ENCODE measurements at regions not wholly inside any gene's neighbourhood (a gene's known extent, or its start where the extent isn't known, plus 50 kb on each side); places are given as distances from the start of the nearest gene placed in this dataset.
"Not testable (repeated sequence)": the region's sequence is repeated elsewhere in the genome, so short reads cannot be mapped to it uniquely, and the experiment has no call there.

- no peak for DNase-seq (ENCODE audit: low spot score)
Observed at GRCh38 chr2:13401312-13401711, 684.6 kb downstream of the TRIB2 start.

- no peak for DNase-seq (ENCODE audit: low spot score)
Observed at GRCh38 chr2:13413989-13414388, 697.3 kb downstream of the TRIB2 start.

DNA sequence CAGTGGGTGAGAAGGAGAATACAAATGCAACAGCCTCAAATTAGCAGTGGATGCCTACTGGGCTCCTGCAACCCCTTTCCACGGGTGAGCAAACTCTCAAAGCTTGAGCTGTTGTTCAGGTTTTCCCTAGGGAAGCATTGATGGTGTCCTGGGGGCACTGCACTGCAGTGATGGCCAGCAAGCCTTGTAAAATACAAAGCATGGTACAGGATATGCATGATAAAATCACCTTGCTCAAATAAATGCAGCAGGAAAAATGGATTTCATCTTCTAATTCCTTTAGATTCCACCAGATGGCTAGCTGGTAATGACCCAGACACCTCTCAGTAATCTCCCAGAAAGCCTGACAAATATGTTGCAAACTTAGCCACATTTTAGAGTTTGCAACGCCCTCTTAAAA lies 698.2 kb downstream of the TRIB2 start:
- DNase-seq (ENCODE audit: low spot score), result no peak

- DNase-seq (ENCODE audit: low spot score), result no peak
Observed at GRCh38 chr2:13433954-13434353, 717.2 kb downstream of the TRIB2 start.

DNA sequence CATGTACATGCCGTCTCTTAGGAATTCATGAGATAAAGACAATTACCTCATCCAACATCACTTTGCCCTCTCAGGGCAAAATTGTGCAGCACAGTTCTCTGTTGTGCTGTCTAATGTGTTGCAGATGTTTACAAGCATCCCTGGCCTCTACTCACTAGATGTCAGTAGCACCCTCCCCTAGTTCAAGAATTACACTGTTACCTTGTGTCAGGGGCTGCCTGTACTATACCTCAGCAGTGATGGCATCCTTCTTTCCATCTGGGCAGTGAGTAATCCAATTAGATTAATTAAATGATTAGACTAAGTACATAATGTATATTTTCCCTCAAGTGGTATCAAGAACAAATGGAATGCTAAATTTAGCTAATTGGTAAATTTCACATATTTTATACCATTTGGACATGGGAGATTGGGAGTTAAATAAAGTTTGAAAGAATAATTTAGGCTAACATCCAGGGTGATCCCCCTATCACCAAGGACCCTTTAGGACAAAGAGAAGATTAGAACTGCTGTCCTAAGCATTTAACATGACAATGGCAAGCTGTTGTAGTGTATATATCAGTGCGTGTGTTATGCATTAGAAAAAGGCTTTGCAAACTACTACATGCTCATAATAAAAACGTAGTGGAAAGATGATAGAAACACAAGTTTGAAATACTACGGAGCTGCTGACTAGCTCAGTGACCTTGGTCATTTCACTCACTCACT lies 727.0 kb downstream of the TRIB2 start:
- DNase-seq (ENCODE audit: low spot score), result not testable (repeated sequence)

GRCh38 chr2:13462464-13462863 lies 745.7 kb downstream of the TRIB2 start:
- DNase-seq (ENCODE audit: low spot score), result no peak

- no peak for DNase-seq (ENCODE audit: low spot score)
Observed at GRCh38 chr2:13466076-13466475, 749.3 kb downstream of the TRIB2 start.

DNA sequence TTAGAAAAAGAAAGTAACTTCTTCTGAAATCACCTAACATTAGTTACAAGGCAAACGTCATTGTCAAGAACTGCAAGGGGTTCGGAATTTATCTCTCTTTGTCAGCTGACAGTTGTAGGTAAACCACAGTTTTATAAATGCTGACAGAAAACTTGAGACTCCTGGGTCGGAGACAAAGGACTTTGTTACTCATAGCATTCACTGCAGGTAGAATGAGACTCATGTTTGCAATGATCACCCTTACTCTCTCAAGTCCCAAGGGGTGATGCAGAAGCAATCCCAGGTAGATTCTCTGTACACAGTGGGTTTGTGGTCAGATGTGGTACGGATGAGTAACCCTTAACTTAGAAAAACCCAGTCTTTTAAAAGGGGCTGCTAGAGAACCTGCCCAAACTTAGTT lies 757.8 kb downstream of the TRIB2 start:
- no peak for DNase-seq (ENCODE audit: low spot score)

- DNase-seq (ENCODE audit: low spot score), result no peak
Observed at GRCh38 chr2:13480057-13480456, 763.3 kb downstream of the TRIB2 start.

GRCh38 chr2:13481201-13481600 lies 764.5 kb downstream of the TRIB2 start:
- DNase-seq (ENCODE audit: low spot score), result no peak

- no peak for DNase-seq (ENCODE audit: low spot score)
Observed at GRCh38 chr2:13485256-13485655, 768.5 kb downstream of the TRIB2 start.

DNA sequence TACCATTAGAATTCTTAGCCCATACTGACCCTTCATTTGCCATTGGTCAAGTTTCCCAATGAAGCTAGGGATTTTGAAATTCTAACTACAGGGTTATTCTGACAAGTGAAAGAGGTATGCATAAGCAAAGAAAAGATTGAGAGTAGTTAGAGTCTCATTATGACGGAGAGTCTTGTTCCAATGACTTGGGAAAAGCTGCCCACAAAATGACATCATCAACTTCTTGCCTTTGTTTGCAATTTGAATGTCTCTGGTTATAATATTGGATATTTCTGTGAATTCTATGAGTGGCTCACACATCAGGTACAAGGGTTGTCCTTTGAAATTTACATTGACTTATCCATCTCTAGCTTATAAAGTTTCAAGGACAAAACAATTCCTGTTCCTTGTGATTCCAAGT lies 772.2 kb downstream of the TRIB2 start:
- DNase-seq (ENCODE audit: low spot score), result no peak

DNA sequence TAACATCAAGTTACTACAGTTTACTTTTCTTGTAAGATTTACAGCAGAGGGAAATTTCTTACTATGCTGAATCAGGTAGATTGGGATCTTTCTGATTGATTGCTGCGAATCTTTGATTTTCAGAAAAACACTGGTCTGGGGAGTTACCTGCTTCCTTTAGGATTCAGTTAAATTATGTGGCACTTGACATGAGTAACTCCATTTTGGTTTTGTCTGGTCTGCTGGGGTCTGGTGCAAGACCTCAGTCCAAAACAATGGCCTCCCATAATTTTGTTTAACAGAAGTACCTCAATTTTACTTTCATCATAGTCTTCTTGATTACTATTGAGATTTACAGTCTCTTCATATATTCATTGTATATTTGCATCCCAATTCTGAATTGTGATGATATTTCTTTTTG lies 775.5 kb downstream of the TRIB2 start:
- no peak for DNase-seq (ENCODE audit: low spot score)

DNA sequence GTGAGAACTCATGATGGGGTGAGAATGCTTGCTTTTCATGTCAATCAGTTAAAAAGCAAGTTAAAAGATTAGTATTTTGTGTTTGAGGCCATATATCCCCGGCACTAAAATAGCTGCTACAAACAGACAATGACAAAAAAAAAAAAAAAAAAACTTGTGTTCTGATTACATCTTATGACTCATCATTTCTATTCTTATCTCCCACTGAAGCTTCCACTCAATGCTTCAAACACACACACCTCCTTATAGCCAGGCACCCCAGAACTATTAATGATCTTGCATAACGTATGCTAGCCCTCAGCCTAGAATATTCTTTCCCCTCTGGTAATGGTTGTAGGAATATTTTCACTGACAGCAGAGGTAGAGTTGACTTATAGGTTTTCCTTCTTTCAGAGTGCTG lies 778.3 kb downstream of the TRIB2 start:
- DNase-seq (ENCODE audit: low spot score), result no peak

GRCh38 chr2:13504808-13505207 lies 788.1 kb downstream of the TRIB2 start:
- no peak for DNase-seq (ENCODE audit: low spot score)

GRCh38 chr2:13508671-13509070 lies 791.9 kb downstream of the TRIB2 start:
- no peak for DNase-seq (ENCODE audit: low spot score)

DNA sequence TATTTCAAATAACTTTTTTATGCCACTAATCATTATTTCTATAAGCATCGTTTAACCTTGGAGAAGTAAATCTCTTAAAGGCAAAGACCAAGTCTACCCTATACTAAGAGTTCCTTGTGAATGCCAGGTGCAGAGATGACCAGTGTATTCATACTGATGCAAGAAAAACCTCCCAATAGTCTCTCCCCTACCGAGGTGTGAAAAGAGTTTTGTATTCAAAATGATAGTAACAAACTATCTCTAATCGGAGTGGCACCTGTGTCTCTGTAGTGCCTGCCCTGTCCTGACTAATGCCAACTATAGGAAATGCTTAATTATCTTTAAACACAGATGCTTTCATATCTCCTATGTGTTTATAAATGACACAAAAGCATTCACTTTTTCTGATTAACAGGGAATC lies 798.5 kb downstream of the TRIB2 start:
- no peak for DNase-seq (ENCODE audit: low spot score)

- DNase-seq (ENCODE audit: low spot score), result no peak
Observed at GRCh38 chr2:13522096-13522495, 805.4 kb downstream of the TRIB2 start.

GRCh38 chr2:13522917-13523821 lies 806.4 kb downstream of the TRIB2 start:
- DNase-seq (ENCODE audit: low spot score), result no peak

DNA sequence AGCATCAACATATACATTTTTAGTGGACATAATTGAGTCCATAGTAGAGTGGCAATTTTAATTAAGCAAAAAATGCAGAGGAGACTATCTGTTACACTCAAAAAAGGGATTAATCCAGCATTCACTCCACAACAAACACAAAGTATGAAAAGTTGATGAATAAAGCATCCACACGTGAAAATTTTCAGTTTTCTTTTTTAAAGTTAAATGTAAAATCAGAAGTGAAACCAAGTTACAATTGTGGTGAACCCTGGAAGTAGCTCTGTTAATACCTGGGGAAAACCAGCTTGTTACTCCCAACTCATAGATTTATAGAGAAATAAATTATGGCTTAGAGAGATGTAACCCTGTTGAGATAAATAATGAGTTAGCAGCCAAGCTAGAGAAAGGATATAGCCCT lies 807.8 kb downstream of the TRIB2 start:
- DNase-seq (ENCODE audit: low spot score), result no peak

- not testable (repeated sequence) for DNase-seq (ENCODE audit: low spot score)
Observed at GRCh38 chr2:13531735-13532410, 815.1 kb downstream of the TRIB2 start.

GRCh38 chr2:13532781-13533523 lies 816.2 kb downstream of the TRIB2 start:
- DNase-seq (ENCODE audit: low spot score), result not testable (repeated sequence)

Data from cerebellar cortex (tissue), 1 donor.